GM18951 (cell line): ENCODE measurements at regions not wholly inside any gene's neighbourhood (a gene's known extent, or its start where the extent isn't known, plus 50 kb on each side); places are given as distances from the start of the nearest gene placed in this dataset.
"Not testable (repeated sequence)": the region's sequence is repeated elsewhere in the genome, so short reads cannot be mapped to it uniquely, and the experiment has no call there.

Experiments used
- POLR2A ChIP-seq: IDR thresholded peaks from 4 replicates; pipeline ENCODE4 v1.6.1; 2011; ENCODE audit warnings: mild to moderate bottlenecking; ENCODE audit not compliant: insufficient read length, insufficient read depth; ENCODE audit errors: extremely low read depth
- in situ Hi-C: fragments of 300-500 bp; cut with MboI; formaldehyde crosslinking; loops from one replicate; pipeline ENCODE4 v1.12.0; 2022; ENCODE audit warnings: low sequenced_read_pairs, mixed read lengths, inconsistent platforms; ENCODE audit not compliant: unreplicated experiment

DNA sequence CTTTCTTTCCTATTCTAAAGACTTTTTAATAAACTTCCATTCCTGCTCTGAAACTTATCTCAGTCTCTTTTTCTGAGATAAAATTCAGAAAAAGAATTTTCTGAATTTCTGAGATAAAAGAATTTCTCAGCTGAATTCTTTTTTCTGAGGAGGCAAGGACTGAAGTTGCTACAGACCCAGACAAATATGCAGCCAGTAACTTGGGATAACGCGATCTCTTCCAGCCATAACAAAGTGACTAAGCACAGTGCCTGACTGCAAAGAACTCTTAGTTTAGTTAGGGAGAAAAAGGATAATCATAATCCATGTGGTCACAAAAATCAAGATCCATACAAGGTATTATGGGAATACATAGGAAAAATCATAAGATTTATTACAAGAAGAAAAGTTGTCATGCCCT lies 222.0 kb upstream of the GAP43 start:
- in situ Hi-C loops = no loop called here
- no peak for TF ChIP-seq POLR2A

DNA sequence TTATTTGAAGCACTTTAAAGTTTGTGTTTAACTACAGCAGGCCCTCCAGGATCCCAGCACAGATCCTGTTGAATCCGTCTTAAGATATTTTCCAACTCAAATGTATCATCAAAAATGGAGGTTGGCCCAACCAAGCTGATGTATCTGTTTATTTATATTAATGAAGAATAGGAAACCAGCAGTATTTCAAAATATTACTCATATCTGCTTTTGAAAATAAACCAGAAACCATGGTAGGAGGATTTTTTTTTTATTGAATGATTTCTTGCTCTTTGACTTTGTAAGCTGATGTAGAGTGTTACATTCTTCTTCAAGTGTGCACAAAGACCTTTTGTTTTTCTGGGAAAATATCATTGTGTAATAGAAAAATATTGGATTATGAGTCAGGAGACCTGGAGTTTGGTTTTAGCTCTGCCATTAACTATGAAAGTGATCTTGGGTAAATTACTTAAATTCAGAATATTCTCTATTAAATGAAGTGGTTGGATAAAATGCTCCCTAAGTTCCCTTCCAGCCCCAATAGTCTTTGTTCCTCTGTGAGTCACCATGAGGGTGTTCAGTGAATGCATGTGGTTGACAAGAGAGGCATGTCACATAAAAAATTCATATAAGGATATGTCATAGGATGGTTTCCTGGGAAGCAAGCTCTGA lies 221.3 kb upstream of the GAP43 start:
- in situ Hi-C loops = no loop called here
- TF ChIP-seq POLR2A = no peak

- no peak for TF ChIP-seq POLR2A
- in situ Hi-C loops = no loop called here
Observed at GRCh38 chr3:115402651-115403050, 220.7 kb upstream of the GAP43 start.

GRCh38 chr3:115403786-115404185 lies 219.5 kb upstream of the GAP43 start:
- no peak for TF ChIP-seq POLR2A
- in situ Hi-C loops = no loop called here

DNA sequence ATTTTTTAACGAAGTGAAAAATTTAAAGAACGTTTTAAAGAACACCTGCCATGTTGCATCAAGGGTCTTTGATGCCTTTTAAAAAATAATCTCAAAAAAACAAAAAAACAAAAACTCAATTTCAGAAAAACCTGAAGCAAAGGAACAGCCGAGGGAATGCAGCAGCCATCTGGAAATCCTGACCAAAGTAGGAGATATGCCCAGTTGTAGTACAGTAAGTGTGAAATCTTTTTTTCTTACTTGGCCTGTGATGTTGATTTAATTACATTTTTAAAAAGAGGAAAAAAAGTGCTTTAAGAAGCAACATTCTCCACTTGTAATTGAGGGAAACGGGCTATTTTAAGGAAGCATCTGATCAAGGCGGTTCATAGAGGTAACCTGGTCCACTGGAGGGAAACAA lies 213.7 kb upstream of the GAP43 start:
- in situ Hi-C loops = no loop called here

GRCh38 chr3:115414610-115415009 lies 208.7 kb upstream of the GAP43 start:
- in situ Hi-C loops = not testable (repeated sequence)

More for the DNA sequence above, 213.7 kb upstream of the GAP43 start:
- TF ChIP-seq POLR2A = no peak

GRCh38 chr3:115415246-115415996 lies 207.9 kb upstream of the GAP43 start:
- no peak for TF ChIP-seq POLR2A
- in situ Hi-C loops = no loop called here

GRCh38 chr3:115418583-115418982 lies 204.7 kb upstream of the GAP43 start:
- no peak for TF ChIP-seq POLR2A
- in situ Hi-C loops = no loop called here

- in situ Hi-C loops = no loop called here
- no peak for TF ChIP-seq POLR2A
Observed at GRCh38 chr3:115420086-115420485, 203.2 kb upstream of the GAP43 start.

- in situ Hi-C loops = no loop called here
Observed at GRCh38 chr3:115423170-115423569, 200.1 kb upstream of the GAP43 start.

DNA sequence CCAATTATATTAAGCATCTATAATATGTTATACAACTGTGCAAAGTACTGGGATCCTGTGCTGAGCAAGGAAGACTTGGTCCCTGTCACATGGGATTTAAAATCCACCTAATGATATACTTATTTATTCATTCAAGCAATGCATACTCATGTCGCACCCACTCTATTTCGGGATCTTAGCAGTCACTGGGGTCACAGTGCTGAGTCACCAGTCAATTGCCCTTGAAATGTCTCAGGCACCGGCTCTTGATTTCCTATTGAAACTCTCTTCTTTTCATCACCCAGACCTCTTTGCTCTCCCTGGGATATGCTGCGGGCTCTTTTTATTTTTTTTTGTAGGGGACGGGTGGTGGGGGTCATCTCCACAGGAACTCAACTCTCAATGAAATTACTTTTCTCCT lies 194.5 kb upstream of the GAP43 start:
- TF ChIP-seq POLR2A = no peak
- in situ Hi-C loops = no loop called here

More at GRCh38 chr3:115423170-115423569, 200.1 kb upstream of the GAP43 start:
- TF ChIP-seq POLR2A = no peak

DNA sequence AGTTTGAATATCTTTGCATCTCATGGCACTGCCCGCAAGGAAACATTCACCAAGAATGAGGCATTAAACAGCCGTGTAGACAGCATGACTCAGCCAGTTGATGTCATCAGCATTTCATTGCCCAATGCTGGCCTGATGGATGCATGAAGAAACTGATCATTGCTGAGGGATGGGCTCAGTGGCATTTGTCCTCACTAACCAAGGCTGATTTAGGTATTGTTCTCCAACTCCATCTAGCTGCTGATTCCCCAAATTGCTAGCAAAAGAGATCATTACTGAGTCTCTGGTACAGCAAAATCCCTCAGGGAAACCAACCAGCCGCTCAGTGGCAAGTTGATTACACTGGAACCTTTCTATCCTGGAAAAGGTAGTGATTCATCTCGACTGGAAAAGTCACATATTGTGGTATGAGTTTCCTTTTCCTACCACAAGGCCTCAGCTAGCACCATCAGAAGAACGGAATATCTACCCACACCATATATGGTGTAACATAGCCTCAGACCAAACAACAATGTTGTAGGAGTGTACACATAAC lies 186.5 kb upstream of the GAP43 start:
- no peak for TF ChIP-seq POLR2A
- in situ Hi-C loops = no loop called here

- TF ChIP-seq POLR2A = no peak
- in situ Hi-C loops = no loop called here
Observed at GRCh38 chr3:115438799-115439198, 184.5 kb upstream of the GAP43 start.

DNA sequence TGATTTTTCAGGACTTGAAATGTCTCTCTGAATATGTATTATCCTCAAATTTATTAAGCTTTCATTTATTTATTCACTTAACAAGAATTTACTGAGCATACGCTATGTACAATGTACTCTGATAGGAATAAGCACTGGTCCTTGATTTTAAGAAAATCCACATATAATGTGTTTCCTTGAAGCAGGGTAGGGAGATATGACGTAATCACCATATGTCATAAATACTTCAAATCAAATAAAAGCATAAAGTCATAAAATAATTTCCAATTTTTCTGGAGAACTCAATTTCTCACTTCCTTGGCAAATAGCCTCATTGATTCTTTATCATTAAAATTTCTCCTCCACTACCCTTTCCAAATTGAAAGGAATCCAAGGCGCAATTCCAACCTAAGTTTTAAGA lies 177.8 kb upstream of the GAP43 start:
- no peak for TF ChIP-seq POLR2A
- in situ Hi-C loops = no loop called here
